GM15510 (cell line): ENCODE measurements at regions not wholly inside any gene's neighbourhood (a gene's known extent, or its start where the extent isn't known, plus 50 kb on each side); places are given as distances from the start of the nearest gene placed in this dataset.

ENCODE experiments used
- POLR2A ChIP-seq: IDR thresholded peaks from 3 replicates; pipeline ENCODE4 v1.6.1; 2011; ENCODE audit warnings: borderline replicate concordance; ENCODE audit not compliant: insufficient read length; ENCODE audit errors: extremely low read depth

DNA sequence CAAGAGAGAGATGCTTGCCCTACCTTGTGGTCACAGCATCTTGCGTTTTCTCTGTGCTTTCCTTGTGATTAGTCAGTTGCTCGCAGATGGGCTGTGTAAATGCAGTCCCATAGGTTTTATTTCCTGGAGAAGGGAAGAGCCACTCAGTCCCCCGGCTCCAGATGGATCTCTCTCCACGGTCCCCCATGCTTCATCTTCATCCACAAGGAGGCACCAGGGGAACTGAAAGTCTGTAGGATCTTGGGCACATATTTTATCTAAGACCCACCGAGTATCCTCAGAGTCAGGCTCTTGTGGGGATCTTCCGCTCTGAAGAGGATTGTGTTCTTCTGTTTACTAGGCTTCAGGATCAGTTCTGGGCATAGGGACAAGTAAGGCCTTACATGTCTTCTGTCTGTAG, 66.8 kb upstream of the E2F8 start:
- TF ChIP-seq POLR2A = no peak

DNA sequence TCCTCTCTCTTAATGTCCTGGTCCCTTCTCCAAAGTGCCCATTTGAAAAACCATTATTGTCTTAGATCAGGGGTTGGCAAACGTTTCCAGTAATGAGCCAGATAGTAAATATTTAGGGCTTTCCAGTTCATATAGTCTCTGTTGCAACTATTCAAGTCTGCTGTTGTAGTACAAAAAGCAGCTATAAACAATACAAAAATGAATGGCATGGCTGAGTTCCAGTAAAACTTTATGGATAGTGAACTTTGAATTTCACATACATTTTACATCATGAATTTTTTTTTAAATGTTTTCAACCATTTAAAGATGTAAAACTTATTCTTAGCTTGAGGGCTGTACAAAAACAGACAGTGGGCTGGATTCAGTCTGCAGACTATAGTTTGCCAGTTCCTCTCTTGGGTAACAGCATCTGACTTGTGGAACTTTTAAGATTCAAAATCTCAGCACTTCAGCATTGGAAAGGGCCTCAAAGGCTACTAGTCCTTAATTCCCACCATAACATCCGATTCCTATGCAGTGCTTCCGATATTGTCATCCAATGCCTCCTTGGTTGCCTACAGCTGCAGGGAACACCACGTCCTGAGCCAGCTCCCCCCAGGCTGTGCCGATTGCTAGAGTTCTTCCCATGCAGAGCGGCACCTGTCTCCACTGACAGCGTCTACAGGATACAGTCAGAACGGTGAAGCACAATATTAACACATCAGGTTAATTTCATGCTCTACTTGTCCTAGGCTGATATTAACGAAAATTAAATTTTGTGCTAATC, 65.6 kb upstream of the E2F8 start:
- TF ChIP-seq POLR2A = no peak

DNA sequence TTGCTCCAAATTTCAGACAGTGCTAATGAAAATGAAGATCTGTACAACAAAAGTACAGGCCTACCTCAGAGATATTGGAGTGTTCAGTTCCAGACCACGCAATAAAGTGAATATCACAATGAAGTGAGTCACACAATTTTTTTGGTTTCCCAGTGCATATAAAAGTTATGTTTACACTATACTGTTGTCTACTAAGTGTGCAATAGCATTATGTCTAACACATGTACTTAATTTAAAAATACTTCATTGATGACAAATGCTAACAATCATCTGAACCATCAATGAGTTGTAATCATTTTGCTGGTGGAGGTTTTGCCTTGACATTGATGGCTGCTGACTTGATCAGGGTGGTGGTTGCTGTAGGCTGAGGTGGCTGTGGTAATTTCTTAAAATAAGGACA, 60.6 kb upstream of the E2F8 start:
- no peak for TF ChIP-seq POLR2A

DNA sequence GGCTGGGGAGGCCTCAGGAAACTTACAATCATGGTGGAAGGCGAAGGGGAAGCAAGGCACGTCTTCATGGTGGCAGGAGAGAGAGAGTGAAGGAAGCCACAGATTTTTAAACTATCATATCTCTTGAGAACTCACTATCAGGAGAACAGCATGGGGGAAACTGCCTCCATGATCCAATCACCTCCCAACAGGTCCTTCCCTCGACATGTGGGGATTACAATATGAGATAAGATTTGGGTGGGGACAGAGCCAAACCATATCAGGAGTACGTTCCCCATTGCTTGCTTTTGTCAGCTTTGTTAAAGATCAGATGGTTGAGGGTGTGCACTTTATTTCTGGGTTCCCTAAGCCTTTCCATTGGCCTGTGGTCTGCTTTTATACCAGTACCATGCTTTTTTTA, 53.7 kb upstream of the E2F8 start:
- no peak for TF ChIP-seq POLR2A

DNA sequence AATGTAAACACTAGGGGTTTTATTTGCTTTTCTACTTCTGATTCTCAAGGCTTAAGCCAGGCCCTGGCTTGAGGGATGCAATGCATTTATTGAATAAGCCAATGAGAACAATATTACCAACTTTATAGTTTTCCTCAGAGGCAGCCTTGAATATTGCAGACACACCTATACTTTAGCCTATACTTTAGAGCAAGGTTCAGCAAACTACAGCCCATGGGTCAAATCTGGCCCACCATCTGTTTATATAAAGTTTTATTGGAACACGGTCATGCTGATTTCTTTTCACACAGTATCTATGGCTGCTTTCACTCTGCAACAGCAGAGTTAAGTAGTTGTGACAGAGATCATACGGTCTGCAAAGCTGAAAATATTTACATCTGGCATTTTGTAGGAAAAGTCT, 50.3 kb upstream of the E2F8 start:
- TF ChIP-seq POLR2A = no peak
